SK-N-SH (cell line): ENCODE measurements at regions not wholly inside any gene's neighbourhood (a gene's known extent, or its start where the extent isn't known, plus 50 kb on each side); places are given as distances from the start of the nearest gene placed in this dataset.

ENCODE experiments used
- CTCF ChIA-PET: fragments of 300-600, 350-600 bp; formaldehyde crosslinking; extraction: SDS; loops from one replicate; lab custom pipeline; 2021; lab: Yijun Ruan, JAX
- POLR2A ChIA-PET: fragments of 350-600 bp; sonication (Branson Sonifier 250); formaldehyde crosslinking; extraction: SDS; loops from one replicate; lab custom pipeline; 2020; ENCODE audit warnings: antibody characterized with exemption, inconsistent platforms; lab: Yijun Ruan, JAX
- DNase-seq: peaks from one replicate; pipeline ENCODE4 v3.0.0; 2012
- H2AFZ ChIP-seq: fragments of 200-600 bp; sonication (generic); 2 replicates; pipeline ENCODE4 v1.8.1; 2016; ENCODE audit warnings: antibody characterized with exemption, mild to moderate bottlenecking, low read depth
- H3F3A ChIP-seq: fragments of 200-600 bp; sonication (generic); replicated peaks from 2 replicates; pipeline ENCODE3; 2016; ENCODE audit warnings: antibody characterized with exemption, mild to moderate bottlenecking; ENCODE audit not compliant: insufficient read depth
- H3K27ac ChIP-seq, 2 experiments: fragments of 200-500 bp in 1 of 2; fragments of 200-600 bp in 1 of 2; sonication (Bioruptor generic) in 1 of 2; sonication (generic), shearing (Covaris generic) in 1 of 2; 2 replicates each; pipeline versions ENCODE4 v1.5.1 to v1.6.1; 2014 to 2016; ENCODE audit warnings: low read depth in 2 of 2, inconsistent platforms in 1 of 2, low read length in 1 of 2, mild to moderate bottlenecking in 1 of 2, mixed read lengths in 1 of 2
- H3K27me3 ChIP-seq: fragments of 200-600 bp; sonication (generic), shearing (Covaris generic); 2 replicates; pipeline ENCODE4 v1.6.1; 2016; ENCODE audit warnings: mixed run types; ENCODE audit not compliant: insufficient read depth
- H3K36me3 ChIP-seq, 2 experiments: fragments of 200-500 bp in 1 of 2; fragments of 200-600 bp in 1 of 2; sonication (Bioruptor generic) in 1 of 2; sonication (generic) in 1 of 2; replicated peaks in 1 of 2; 2 replicates each; pipeline versions ENCODE3 to v1.5.1; 2014 to 2016; ENCODE audit warnings: low read length in 1 of 2, mild to moderate bottlenecking in 1 of 2; ENCODE audit not compliant: insufficient read depth in 2 of 2, control insufficient read depth in 1 of 2
- H3K4me1 ChIP-seq, 2 experiments: fragments of 200-500 bp in 1 of 2; fragments of 200-600 bp in 1 of 2; sonication (Bioruptor generic) in 1 of 2; sonication (generic), shearing (Covaris generic) in 1 of 2; 2 replicates each; pipeline versions ENCODE4 v1.5.1 to v1.6.1; 2014 to 2016; ENCODE audit warnings: low read depth in 1 of 2, low read length in 1 of 2, mixed run types in 1 of 2; ENCODE audit not compliant: insufficient read depth in 2 of 2, control insufficient read depth in 1 of 2
- H3K4me2 ChIP-seq: fragments of 200-600 bp; sonication (generic), shearing (Covaris generic); 2 replicates; pipeline ENCODE4 v1.6.1; 2017; ENCODE audit warnings: mixed run types
- H3K4me3 ChIP-seq, 2 experiments: fragments of 200-500 bp in 1 of 2; fragments of 200-600 bp in 1 of 2; sonication (Bioruptor generic) in 1 of 2; sonication (generic), shearing (Covaris generic) in 1 of 2; 2 replicates each; pipeline versions ENCODE4 v1.5.1 to v1.8.1; 2014 to 2016; ENCODE audit warnings: low read depth in 2 of 2, inconsistent platforms in 1 of 2, low read length in 1 of 2, mild to moderate bottlenecking in 1 of 2, mixed read lengths in 1 of 2, moderate library complexity in 1 of 2
- H3K79me2 ChIP-seq: fragments of 200-600 bp; sonication (generic); 2 replicates; pipeline ENCODE4 v1.8.1; 2017; ENCODE audit warnings: mild to moderate bottlenecking; ENCODE audit not compliant: insufficient read depth
- H3K9ac ChIP-seq: fragments of 200-600 bp; sonication (generic); 2 replicates; pipeline ENCODE4 v1.6.1; 2017; ENCODE audit warnings: mixed run types
- H3K9me2 ChIP-seq: fragments of 200-600 bp; sonication (generic); 2 replicates; pipeline ENCODE4 v1.6.1; 2017; ENCODE audit warnings: mixed run types
- H3K9me3 ChIP-seq: fragments of 200-600 bp; sonication (generic); 2 replicates; pipeline ENCODE4 v1.6.1; 2017; ENCODE audit warnings: mixed run types, mild to moderate bottlenecking, moderate library complexity
- H4K20me1 ChIP-seq: fragments of 200-600 bp; sonication (generic); 2 replicates; pipeline ENCODE4 v1.6.1; 2017; ENCODE audit warnings: mild to moderate bottlenecking, mixed run types; ENCODE audit not compliant: insufficient read depth
- CHD2 ChIP-seq: fragments of 150-350 bp; IDR thresholded peaks from 2 replicates; pipeline ENCODE4 v1.6.1; 2018; ENCODE audit warnings: low read length; ENCODE audit not compliant: partially characterized antibody
- CTCF ChIP-seq: fragments of 200-600 bp; sonication (generic); IDR thresholded peaks from 2 replicates; pipeline ENCODE4 v1.6.1; 2017; ENCODE audit warnings: antibody characterized with exemption, mild to moderate bottlenecking, moderate library complexity
- ELF1 ChIP-seq: IDR thresholded peaks from 2 replicates; pipeline ENCODE4 v1.4.0; 2012
- EP300 ChIP-seq, 2 experiments: IDR thresholded peaks; 2 replicates each; pipeline versions ENCODE4 v1.4.0 to v1.6.1; 2012; ENCODE audit warnings: borderline replicate concordance in 1 of 2, low read depth in 1 of 2, low read length in 1 of 2
- EZH2phosphoT487 ChIP-seq: fragments of 200-600 bp; sonication (generic); IDR thresholded peaks from 2 replicates; pipeline ENCODE4 v1.6.1; 2017; ENCODE audit warnings: low read depth, mixed run types, mild to moderate bottlenecking, antibody characterized with exemption, moderate library complexity, borderline replicate concordance
- FOXJ3 ChIP-seq: sonication (generic); formaldehyde crosslinking; IDR thresholded peaks from 2 replicates; pipeline ENCODE4 v1.5.1; 2020; ENCODE audit warnings: mild to moderate bottlenecking, missing genetic modification reagents
- FOXM1 ChIP-seq: IDR thresholded peaks from 2 replicates; pipeline ENCODE4 v1.4.0; 2012; ENCODE audit warnings: low read depth, mild to moderate bottlenecking
- GATA2 ChIP-seq: sonication (generic); formaldehyde crosslinking; IDR thresholded peaks from 2 replicates; pipeline ENCODE4 v1.5.0; 2020; ENCODE audit warnings: mild to moderate bottlenecking, missing genetic modification reagents
- JUND ChIP-seq: IDR thresholded peaks from 2 replicates; pipeline ENCODE4 v1.4.0; 2012
- MEF2A ChIP-seq: IDR thresholded peaks from 2 replicates; pipeline ENCODE4 v1.4.0; 2012; ENCODE audit warnings: low read depth, borderline replicate concordance
- MXI1 ChIP-seq: IDR thresholded peaks from 2 replicates; pipeline ENCODE4 v1.6.1; 2012; ENCODE audit warnings: mild to moderate bottlenecking, low read depth, low read length, improper control_type of control experiment
- NFIC ChIP-seq: IDR thresholded peaks from 2 replicates; pipeline ENCODE4 v1.4.0; 2012; ENCODE audit warnings: borderline replicate concordance
- NRF1 ChIP-seq: IDR thresholded peaks from 2 replicates; pipeline ENCODE4 v1.6.1; 2012; ENCODE audit warnings: low read depth, mild to moderate bottlenecking, low read length
- POLR2AphosphoS5 ChIP-seq: IDR thresholded peaks from 2 replicates; pipeline ENCODE4 v1.6.1; 2012; ENCODE audit warnings: low read depth, low read length
- RAD21 ChIP-seq: IDR thresholded peaks from 2 replicates; pipeline ENCODE4 v1.6.1; 2012; ENCODE audit warnings: mild to moderate bottlenecking, low read length
- RCOR1 ChIP-seq: fragments of 150-350 bp; IDR thresholded peaks from 2 replicates; pipeline ENCODE4 v1.6.1; 2017; ENCODE audit warnings: antibody characterized with exemption, low read length
- REST ChIP-seq: IDR thresholded peaks from 2 replicates; pipeline ENCODE4 v1.6.1; 2012; ENCODE audit warnings: mild to moderate bottlenecking, low read depth, low read length, moderate library complexity
- RXRA ChIP-seq: IDR thresholded peaks from 2 replicates; pipeline ENCODE4 v1.4.0; 2012; ENCODE audit warnings: low read depth, mild to moderate bottlenecking, borderline replicate concordance
- SIN3A ChIP-seq: IDR thresholded peaks from 2 replicates; pipeline ENCODE4 v1.6.1; 2012; ENCODE audit warnings: low read depth, mild to moderate bottlenecking, low read length, moderate library complexity, borderline replicate concordance
- SMC3 ChIP-seq: IDR thresholded peaks from 2 replicates; pipeline ENCODE4 v1.6.1; 2012; ENCODE audit warnings: low read depth, low read length, improper control_type of control experiment
- TCF12 ChIP-seq: IDR thresholded peaks from 2 replicates; pipeline ENCODE4 v1.4.0; 2012
- USF1 ChIP-seq: IDR thresholded peaks from 2 replicates; pipeline ENCODE4 v1.4.0; 2012; ENCODE audit warnings: low read depth, borderline replicate concordance
- USF2 ChIP-seq: fragments of 150-350 bp; IDR thresholded peaks from 2 replicates; pipeline ENCODE4 v1.6.1; 2017; ENCODE audit warnings: antibody characterized with exemption, low read length, low read depth, borderline replicate concordance
- YY1 ChIP-seq: IDR thresholded peaks from 2 replicates; pipeline ENCODE4 v1.4.0; 2012; ENCODE audit warnings: low read depth, mild to moderate bottlenecking
- ZBTB33 ChIP-seq: IDR thresholded peaks from 2 replicates; pipeline ENCODE4 v1.4.0; 2012; ENCODE audit warnings: low read depth, borderline replicate concordance
- WGBS: methylation state at CpG from one replicate; pipeline ENCODE4 v1.1.6; 2017; ENCODE audit warnings: low lambda C conversion rate; 5-methylcytosine and 5-hydroxymethylcytosine counted together

- peaks cover 0 to 3% of the 10 kb centered on the region in 2 experiments; a peak in 2 of 4 replicates for H3K4me1 ChIP-seq
- peak; percentile 22 for DNase-seq
- H3K4me3 ChIP-seq, result no peak overlapping the region
- H3K9ac ChIP-seq, result no peak overlapping the region
- ChIA-PET CTCF (interaction anchor here (0.6 kb wide), 1 partner anchor 1494 kb away, joined by 3 read pairs; no protein-coding TSS in a partner anchor), POLR2A (no interaction called here)
- H3K9me3 ChIP-seq, result peaks cover 7% of the 10 kb centered on the region; the same call in 1 of the 2 replicates
- no peaks in the 10 kb centered on the region for H3F3A ChIP-seq
- no peak overlapping the region for H3K4me2 ChIP-seq
- peak overlapping the region in 1 of 2 experiments; percentile 73; a peak in 2 of 4 replicates for H3K27ac ChIP-seq
- no peaks in the 10 kb centered on the region for H3K27me3 ChIP-seq
- H3K36me3 ChIP-seq, result no peaks in the 10 kb centered on the region
- WGBS, result 18% methylated on average over 5 of the region's 5 CpGs
- H4K20me1 ChIP-seq, result no peaks in the 10 kb centered on the region
- H3K9me2 ChIP-seq, result no peaks in the 10 kb centered on the region
- H2AFZ ChIP-seq, result no peak overlapping the region
- no peaks in the 10 kb centered on the region for H3K79me2 ChIP-seq
- TF ChIP-seq SIN3A, result no peak
- TF ChIP-seq NRF1, result no peak
- peak in 1 of 2 experiments; percentile 97; a peak in 2 of 4 replicates for TF ChIP-seq EP300 (IDR thresholded peaks at IDR 0.05; ENCODE audit: borderline replicate concordance in 1 of 2, low read depth in 1 of 2, low read length in 1 of 2)
- TF ChIP-seq GATA2 (CRISPR knock-in tag), result peak; percentile 98
- TF ChIP-seq TCF12, result peak; percentile 46
- no peak for TF ChIP-seq POLR2AphosphoS5
- TF ChIP-seq JUND, result no peak
- TF ChIP-seq CTCF, result no peak
- no peak for TF ChIP-seq USF1
- no peak for TF ChIP-seq SMC3
- TF ChIP-seq YY1, result no peak
- TF ChIP-seq EZH2phosphoT487, result no peak
- TF ChIP-seq MEF2A, result no peak
- TF ChIP-seq FOXJ3 (CRISPR knock-in tag), result peak; percentile 86
- peak; percentile 94 for TF ChIP-seq RCOR1
- TF ChIP-seq FOXM1, result no peak
- TF ChIP-seq RAD21, result peak; percentile 43; the same call in 1 of the 2 replicates
- no peak for TF ChIP-seq NFIC
- no peak for TF ChIP-seq REST
- TF ChIP-seq USF2, result no peak
- TF ChIP-seq ZBTB33, result no peak
- TF ChIP-seq MXI1, result peak; percentile 23; the same call in 1 of the 2 replicates
- TF ChIP-seq CHD2, result peak; percentile 75
- no peak for TF ChIP-seq ELF1
- no peak for TF ChIP-seq RXRA
Observed at GRCh38 chr18:39184176-39184575, 1618.6 kb upstream of the CELF4 start.
